GM12864 (cell line): ENCODE measurements at regions not wholly inside any gene's neighbourhood (a gene's known extent, or its start where the extent isn't known, plus 50 kb on each side); places are given as distances from the start of the nearest gene placed in this dataset.

Experiments
- DNase-seq: peaks from one replicate; pipeline ENCODE4 v3.0.0-alpha.2; 2011; ENCODE audit warnings: low read depth
- H3K4me3 ChIP-seq: 2 replicates; pipeline ENCODE4 v1.5.1; 2011; ENCODE audit warnings: mild to moderate bottlenecking, low read depth, low read length, control low read depth
- CTCF ChIP-seq: IDR thresholded peaks from 2 replicates; pipeline ENCODE4 v1.5.1; 2011; ENCODE audit warnings: low read depth, mild to moderate bottlenecking, moderate library complexity, low read length, control low read depth, inconsistent platforms; ENCODE audit errors: missing control alignments

- no peak for DNase-seq
- no peak overlapping the region for H3K4me3 ChIP-seq
- no peak for TF ChIP-seq CTCF
Measured at GRCh38 chr20:17840423-17840822, 128.2 kb downstream of the SNX5 start.

GRCh38 chr20:17838921-17839320 lies 129.7 kb downstream of the SNX5 start:
- DNase-seq, result no peak
- no peak overlapping the region for H3K4me3 ChIP-seq
- TF ChIP-seq CTCF, result no peak

- H3K4me3 ChIP-seq, result no peak overlapping the region
- DNase-seq, result no peak
- no peak for TF ChIP-seq CTCF
Measured at GRCh38 chr20:17837179-17837578, 131.4 kb downstream of the SNX5 start.

- no peak overlapping the region for H3K4me3 ChIP-seq
- no peak for DNase-seq
- no peak for TF ChIP-seq CTCF
Measured at GRCh38 chr20:17836303-17836861, 132.2 kb downstream of the SNX5 start.

- no peak for DNase-seq
- no peak for TF ChIP-seq CTCF
- no peak overlapping the region for H3K4me3 ChIP-seq
Measured at GRCh38 chr20:17835934-17836300, 132.7 kb downstream of the SNX5 start.

GRCh38 chr20:17835240-17835933 lies 133.2 kb downstream of the SNX5 start:
- no peak for TF ChIP-seq CTCF
- H3K4me3 ChIP-seq, result no peak overlapping the region
- no peak for DNase-seq

GRCh38 chr20:17834804-17835203 lies 133.8 kb downstream of the SNX5 start:
- TF ChIP-seq CTCF, result no peak
- DNase-seq, result no peak
- H3K4me3 ChIP-seq, result no peak overlapping the region
